22Rv1 (cell line): ENCODE measurements at regions not wholly inside any gene's neighbourhood (a gene's known extent, or its start where the extent isn't known, plus 50 kb on each side); places are given as distances from the start of the nearest gene placed in this dataset.

Experiments used
- ZFX ChIP-seq: fragments of 450-650 bp; IDR thresholded peaks from 2 replicates; pipeline ENCODE4 v1.6.1; 2017; ENCODE audit warnings: antibody characterized with exemption, borderline replicate concordance
- TF ChIP-seq, protein P1 (sequence below): fragments of 450-650 bp; IDR thresholded peaks from 2 replicates; pipeline ENCODE4 v1.5.1; 2017; ENCODE audit warnings: mild to moderate bottlenecking

- TF ChIP-seq, protein P1, sequence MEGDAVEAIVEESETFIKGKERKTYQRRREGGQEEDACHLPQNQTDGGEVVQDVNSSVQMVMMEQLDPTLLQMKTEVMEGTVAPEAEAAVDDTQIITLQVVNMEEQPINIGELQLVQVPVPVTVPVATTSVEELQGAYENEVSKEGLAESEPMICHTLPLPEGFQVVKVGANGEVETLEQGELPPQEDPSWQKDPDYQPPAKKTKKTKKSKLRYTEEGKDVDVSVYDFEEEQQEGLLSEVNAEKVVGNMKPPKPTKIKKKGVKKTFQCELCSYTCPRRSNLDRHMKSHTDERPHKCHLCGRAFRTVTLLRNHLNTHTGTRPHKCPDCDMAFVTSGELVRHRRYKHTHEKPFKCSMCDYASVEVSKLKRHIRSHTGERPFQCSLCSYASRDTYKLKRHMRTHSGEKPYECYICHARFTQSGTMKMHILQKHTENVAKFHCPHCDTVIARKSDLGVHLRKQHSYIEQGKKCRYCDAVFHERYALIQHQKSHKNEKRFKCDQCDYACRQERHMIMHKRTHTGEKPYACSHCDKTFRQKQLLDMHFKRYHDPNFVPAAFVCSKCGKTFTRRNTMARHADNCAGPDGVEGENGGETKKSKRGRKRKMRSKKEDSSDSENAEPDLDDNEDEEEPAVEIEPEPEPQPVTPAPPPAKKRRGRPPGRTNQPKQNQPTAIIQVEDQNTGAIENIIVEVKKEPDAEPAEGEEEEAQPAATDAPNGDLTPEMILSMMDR, result no peak
- no peak for TF ChIP-seq ZFX
Observed at GRCh38 chr2:35526741-35527140, 828.8 kb upstream of the CRIM1 start.
